Panc1 (cell line): ENCODE measurements at regions not wholly inside any gene's neighbourhood (a gene's known extent, or its start where the extent isn't known, plus 50 kb on each side); places are given as distances from the start of the nearest gene placed in this dataset.

Experiments used
- ATAC-seq: fragments of 200-7000 bp; cut with Tn5 transposase; 2 replicates; pipeline ENCODE4 v1.9.1; 2020; ENCODE audit warnings: mild to moderate bottlenecking, moderate library complexity
- BruUV-seq: library from RNA; stranded (reverse); fragments of 400-500 nt; replicated peaks from 2 replicates; lab custom pipeline; 2021; lab: Mats Ljungman, UMichigan
- CTCF ChIA-PET: fragments of 300-600 bp; sonication (Branson Sonifier 250); formaldehyde crosslinking; loops from one replicate; lab custom pipeline; 2022; ENCODE audit warnings: antibody characterized with exemption; lab: Charles Lee
- POLR2A ChIA-PET: fragments of 300-600 bp; sonication (Branson Sonifier 250); formaldehyde crosslinking; loops from one replicate; lab custom pipeline; 2022; ENCODE audit warnings: antibody characterized with exemption; lab: Charles Lee
- DNase-seq: peaks from one replicate; pipeline ENCODE4 v3.0.0-alpha.2; 2010; ENCODE audit warnings: low read depth, low spot score
- H3K27ac ChIP-seq: 2 replicates; pipeline ENCODE4 v1.5.1; 2011; ENCODE audit warnings: mild to moderate bottlenecking, low read length, inconsistent platforms
- H3K27me3 ChIP-seq: fragments of 200-500 bp; sonication (Bioruptor generic); 2 replicates; pipeline ENCODE4 v1.6.0; 2014; ENCODE audit warnings: low read length, inconsistent platforms; ENCODE audit not compliant: control insufficient read depth, insufficient read depth
- H3K36me3 ChIP-seq: fragments of 200-500 bp; sonication (Bioruptor generic); 2 replicates; pipeline ENCODE4 v1.5.1; 2014; ENCODE audit warnings: inconsistent platforms, mild to moderate bottlenecking, low read length, moderate library complexity; ENCODE audit not compliant: control insufficient read depth, insufficient read depth
- H3K4me1 ChIP-seq: 2 replicates; pipeline ENCODE4 v1.5.1; 2011; ENCODE audit warnings: inconsistent platforms, mild to moderate bottlenecking, low read length, moderate library complexity; ENCODE audit not compliant: control insufficient read depth, insufficient read depth
- H3K4me3 ChIP-seq, 2 experiments: 2 replicates each; pipeline ENCODE4 v1.5.1; 2011 to 2012; ENCODE audit warnings: low read depth in 2 of 2, low read length in 2 of 2, mild to moderate bottlenecking in 2 of 2, inconsistent platforms in 1 of 2, moderate library complexity in 1 of 2
- H3K9me3 ChIP-seq: fragments of 200-500 bp; sonication (Bioruptor generic); 2 replicates; pipeline ENCODE4 v1.5.1; 2014; ENCODE audit warnings: low read depth, mild to moderate bottlenecking, inconsistent platforms, low read length, moderate library complexity; ENCODE audit not compliant: control insufficient read depth, insufficient read depth
- CTCF ChIP-seq: fragments of 450-650 bp; IDR thresholded peaks from 2 replicates; pipeline ENCODE4 v1.5.1; 2017; ENCODE audit warnings: mild to moderate bottlenecking
- POLR2AphosphoS5 ChIP-seq: IDR thresholded peaks from 2 replicates; pipeline ENCODE4 v1.6.1; 2012; ENCODE audit warnings: mild to moderate bottlenecking, low read depth, low read length, moderate library complexity
- SIN3A ChIP-seq: IDR thresholded peaks from 2 replicates; pipeline ENCODE4 v1.6.1; 2012; ENCODE audit warnings: low read depth, mild to moderate bottlenecking, low read length, moderate library complexity, borderline replicate concordance; ENCODE audit not compliant: insufficient read depth
- TCF7L2 ChIP-seq: IDR thresholded peaks from 2 replicates; pipeline ENCODE4 v1.6.1; 2011; ENCODE audit warnings: mild to moderate bottlenecking, low read depth, low read length, inconsistent platforms
- in situ Hi-C: cut with HindIII; loops from 2 replicates; pipeline ENCODE4 v1.10.0; 2016; ENCODE audit warnings: low sequenced_read_pairs, low pct_unique_long_range_greater_than_20kb
- intact Hi-C: fragments of 100-400 bp; cut with micrococcal nuclease; formaldehyde crosslinking; loops from one replicate; pipeline ENCODE4 v1.10.0; 2022; ENCODE audit not compliant: unreplicated experiment
- TF ChIP-seq, protein P1 (sequence below), 2 experiments: IDR thresholded peaks; 2 replicates each; pipeline ENCODE4 v1.6.1; 2011 to 2012; ENCODE audit warnings: low read depth in 2 of 2, control low read depth in 1 of 2, low read length in 1 of 2, mild to moderate bottlenecking in 1 of 2, moderate library complexity in 1 of 2; ENCODE audit not compliant: insufficient read depth in 1 of 2

DNA sequence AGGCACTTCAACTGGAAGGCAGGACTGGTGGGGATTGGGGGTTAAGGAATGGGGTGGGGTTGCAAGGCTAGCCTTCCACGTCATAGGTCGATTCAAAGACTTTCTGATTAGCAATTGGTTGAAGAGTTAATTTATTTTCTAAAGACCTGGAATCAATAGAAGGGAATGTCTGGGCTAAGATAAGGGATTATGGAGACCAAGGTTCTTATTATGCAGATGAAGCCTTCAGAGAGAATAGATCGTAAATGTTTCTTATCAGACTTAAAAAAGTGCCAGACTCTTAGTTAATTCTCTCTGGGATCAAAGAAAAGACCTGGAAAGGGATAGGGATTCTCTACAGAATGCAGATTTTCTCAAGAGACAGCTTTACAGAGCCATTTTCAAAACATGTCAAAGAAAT, 368.0 kb upstream of the DLGAP1 start:
- no peaks in the 10 kb centered on the region for H3K27me3 ChIP-seq
- no TSS peak for BruUV-seq
- no peak for ATAC-seq
- no peak for DNase-seq
- TF ChIP-seq SIN3A (no peak), TCF7L2 (no peak), CTCF (no peak), POLR2AphosphoS5 (no peak)
- TF ChIP-seq, protein P1, sequence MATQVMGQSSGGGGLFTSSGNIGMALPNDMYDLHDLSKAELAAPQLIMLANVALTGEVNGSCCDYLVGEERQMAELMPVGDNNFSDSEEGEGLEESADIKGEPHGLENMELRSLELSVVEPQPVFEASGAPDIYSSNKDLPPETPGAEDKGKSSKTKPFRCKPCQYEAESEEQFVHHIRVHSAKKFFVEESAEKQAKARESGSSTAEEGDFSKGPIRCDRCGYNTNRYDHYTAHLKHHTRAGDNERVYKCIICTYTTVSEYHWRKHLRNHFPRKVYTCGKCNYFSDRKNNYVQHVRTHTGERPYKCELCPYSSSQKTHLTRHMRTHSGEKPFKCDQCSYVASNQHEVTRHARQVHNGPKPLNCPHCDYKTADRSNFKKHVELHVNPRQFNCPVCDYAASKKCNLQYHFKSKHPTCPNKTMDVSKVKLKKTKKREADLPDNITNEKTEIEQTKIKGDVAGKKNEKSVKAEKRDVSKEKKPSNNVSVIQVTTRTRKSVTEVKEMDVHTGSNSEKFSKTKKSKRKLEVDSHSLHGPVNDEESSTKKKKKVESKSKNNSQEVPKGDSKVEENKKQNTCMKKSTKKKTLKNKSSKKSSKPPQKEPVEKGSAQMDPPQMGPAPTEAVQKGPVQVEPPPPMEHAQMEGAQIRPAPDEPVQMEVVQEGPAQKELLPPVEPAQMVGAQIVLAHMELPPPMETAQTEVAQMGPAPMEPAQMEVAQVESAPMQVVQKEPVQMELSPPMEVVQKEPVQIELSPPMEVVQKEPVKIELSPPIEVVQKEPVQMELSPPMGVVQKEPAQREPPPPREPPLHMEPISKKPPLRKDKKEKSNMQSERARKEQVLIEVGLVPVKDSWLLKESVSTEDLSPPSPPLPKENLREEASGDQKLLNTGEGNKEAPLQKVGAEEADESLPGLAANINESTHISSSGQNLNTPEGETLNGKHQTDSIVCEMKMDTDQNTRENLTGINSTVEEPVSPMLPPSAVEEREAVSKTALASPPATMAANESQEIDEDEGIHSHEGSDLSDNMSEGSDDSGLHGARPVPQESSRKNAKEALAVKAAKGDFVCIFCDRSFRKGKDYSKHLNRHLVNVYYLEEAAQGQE (IDR thresholded peaks at IDR 0.05; ENCODE audit: insufficient read depth in 1 of 2, low read depth in 2 of 2, low read length in 1 of 2): no peak
- POLR2A ChIA-PET: no interaction called here
- in situ Hi-C loops: no loop called here
- CTCF ChIA-PET: no interaction called here
- H3K27ac ChIP-seq: no peak overlapping the region
- H3K4me1 ChIP-seq: no peaks in the 10 kb centered on the region
- H3K36me3 ChIP-seq: no peaks in the 10 kb centered on the region
- intact Hi-C loops: no loop called here
- no peak overlapping the region for H3K4me3 ChIP-seq
- H3K9me3 ChIP-seq: no peaks in the 10 kb centered on the region; the same call in 1 of the 2 replicates

GRCh38 chr18:4821801-4822200, 366.7 kb upstream of the DLGAP1 start:
- POLR2A ChIA-PET: no interaction called here

More at GRCh38 chr18:4821801-4822200, 366.7 kb upstream of the DLGAP1 start:
- DNase-seq (no peak), ATAC-seq (no peak)
- H3K27ac ChIP-seq: no peak overlapping the region
- H3K4me3 ChIP-seq: no peak overlapping the region
- CTCF ChIA-PET: interaction anchor here (0.9 kb wide), 1 partner anchor 42 kb away, joined by 3 read pairs; no protein-coding TSS in a partner anchor
- no peaks in the 10 kb centered on the region; the same call in 1 of the 2 replicates for H3K9me3 ChIP-seq
- in situ Hi-C loops: no loop called here
- intact Hi-C loops: no loop called here
- TF ChIP-seq TCF7L2 (no peak), POLR2AphosphoS5 (no peak), CTCF (no peak), SIN3A (no peak)
- TF ChIP-seq, protein P1 (IDR thresholded peaks at IDR 0.05; ENCODE audit: insufficient read depth in 1 of 2, low read depth in 2 of 2, low read length in 1 of 2): no peak
- H3K27me3 ChIP-seq: no peaks in the 10 kb centered on the region
- no peaks in the 10 kb centered on the region for H3K36me3 ChIP-seq
- BruUV-seq: no TSS peak
- no peaks in the 10 kb centered on the region for H3K4me1 ChIP-seq
